Nephron (organoid): ENCODE measurements at regions not wholly inside any gene's neighbourhood (a gene's known extent, or its start where the extent isn't known, plus 50 kb on each side); places are given as distances from the start of the nearest gene placed in this dataset.

Source experiments
- H3K27ac Mint-ChIP-seq, 3 experiments: 2 replicates each; pipeline ENCODE4 v1.8.0; 2020; ENCODE audit warnings: mixed read lengths in 3 of 3, mild to moderate bottlenecking in 2 of 3, moderate library complexity in 1 of 3
- H3K27me3 Mint-ChIP-seq: 2 replicates; pipeline ENCODE4 v1.8.0; 2021; ENCODE audit warnings: low read depth, mild to moderate bottlenecking, moderate library complexity, mixed read lengths
- H3K36me3 Mint-ChIP-seq: 2 replicates; pipeline ENCODE4 v1.8.0; 2020; ENCODE audit warnings: low read depth, mixed read lengths
- H3K4me1 Mint-ChIP-seq: 2 replicates; pipeline ENCODE4 v1.8.0; 2020; ENCODE audit warnings: mixed read lengths
- H3K4me3 Mint-ChIP-seq, 3 experiments: 2 replicates each; pipeline ENCODE4 v1.8.0; 2020; ENCODE audit warnings: mild to moderate bottlenecking in 3 of 3, mixed read lengths in 3 of 3, moderate library complexity in 2 of 3
- H3K9me3 Mint-ChIP-seq: 2 replicates; pipeline ENCODE4 v1.8.0; 2020; ENCODE audit warnings: mixed read lengths
- CTCF ChIP-seq, 3 experiments: fragments of 200-600 bp; sonication (generic); IDR thresholded peaks; one replicate each; pipeline ENCODE4 v1.5.0; 2021; ENCODE audit warnings: antibody characterized with exemption in 3 of 3; ENCODE audit not compliant: unreplicated experiment in 3 of 3

DNA sequence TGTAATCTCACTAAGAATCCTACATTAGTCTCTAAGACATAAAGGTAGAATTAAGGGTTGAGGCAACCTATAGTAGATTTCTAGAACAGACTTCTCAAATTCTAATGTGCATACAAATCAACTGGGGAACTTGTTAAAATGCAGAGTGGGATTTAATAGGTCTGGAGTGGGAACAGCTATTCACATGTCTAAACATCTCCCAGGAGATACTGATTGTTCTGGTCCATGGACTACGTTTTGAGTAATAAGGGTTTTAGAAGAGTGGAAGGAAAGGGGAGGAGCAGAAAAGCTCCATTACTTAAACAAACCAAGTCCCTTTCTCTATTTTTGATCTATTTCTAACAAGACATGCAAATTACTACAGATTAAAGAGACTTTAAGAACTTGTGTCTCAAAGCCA lies 524.8 kb downstream of the TUSC7 start:
- no peak overlapping the region for H3K4me3 Mint-ChIP-seq
- no peaks in the 10 kb centered on the region for H3K4me1 Mint-ChIP-seq
- H3K36me3 Mint-ChIP-seq: no peaks in the 10 kb centered on the region
- no peaks in the 10 kb centered on the region for H3K27me3 Mint-ChIP-seq
- H3K9me3 Mint-ChIP-seq: peaks cover 2% of the 10 kb centered on the region
- TF ChIP-seq CTCF (IDR thresholded peaks at IDR 0.05; ENCODE audit: unreplicated experiment in 3 of 3): no peak
- no peak overlapping the region for H3K27ac Mint-ChIP-seq

- H3K4me3 Mint-ChIP-seq: no peak overlapping the region
- no peaks in the 10 kb centered on the region for H3K36me3 Mint-ChIP-seq
- no peak for TF ChIP-seq CTCF (IDR thresholded peaks at IDR 0.05; ENCODE audit: unreplicated experiment in 3 of 3)
- H3K27me3 Mint-ChIP-seq: no peaks in the 10 kb centered on the region
- peaks cover 2% of the 10 kb centered on the region for H3K9me3 Mint-ChIP-seq
- no peaks in the 10 kb centered on the region for H3K4me1 Mint-ChIP-seq
- no peak overlapping the region for H3K27ac Mint-ChIP-seq
Measured at GRCh38 chr3:117235304-117235703, 525.7 kb downstream of the TUSC7 start.

GRCh38 chr3:117238806-117239205 lies 529.2 kb downstream of the TUSC7 start:
- TF ChIP-seq CTCF (IDR thresholded peaks at IDR 0.05; ENCODE audit: unreplicated experiment in 3 of 3): no peak
- Mint-ChIP-seq H3K4me1 (no peaks in the 10 kb centered on the region), H3K36me3 (no peaks in the 10 kb centered on the region), H3K9me3 (peaks cover 2% of the 10 kb centered on the region), H3K27me3 (no peaks in the 10 kb centered on the region), H3K27ac (no peak overlapping the region), H3K4me3 (no peak overlapping the region)

DNA sequence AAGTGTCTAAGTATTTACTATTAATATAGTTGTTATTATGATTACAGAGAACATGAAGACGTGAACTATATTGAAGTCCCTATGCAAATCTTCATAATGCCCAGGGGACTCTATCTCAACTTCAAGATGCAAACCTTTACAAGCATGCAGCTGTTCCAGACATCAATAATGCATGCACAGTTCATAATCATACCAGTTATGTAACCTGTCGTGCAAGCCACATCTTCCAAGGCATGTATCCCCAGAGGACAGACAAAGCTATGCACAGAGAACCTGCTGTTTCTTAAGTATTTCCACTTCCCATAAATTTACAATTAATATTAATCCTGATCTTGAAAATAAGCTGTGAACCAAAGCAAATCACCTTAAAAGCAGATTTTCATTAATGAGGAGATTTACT lies 534.1 kb downstream of the TUSC7 start:
- no peak for TF ChIP-seq CTCF (IDR thresholded peaks at IDR 0.05; ENCODE audit: unreplicated experiment in 3 of 3)
- Mint-ChIP-seq H3K4me1 (no peaks in the 10 kb centered on the region), H3K9me3 (no peaks in the 10 kb centered on the region), H3K27me3 (no peaks in the 10 kb centered on the region), H3K4me3 (no peak overlapping the region), H3K36me3 (no peaks in the 10 kb centered on the region), H3K27ac (no peak overlapping the region)

- Mint-ChIP-seq H3K4me3 (no peak overlapping the region), H3K27me3 (no peaks in the 10 kb centered on the region), H3K36me3 (no peaks in the 10 kb centered on the region)
Measured at GRCh38 chr3:117246771-117247555, 537.4 kb downstream of the TUSC7 start.

More at GRCh38 chr3:117246771-117247555, 537.4 kb downstream of the TUSC7 start:
- TF ChIP-seq CTCF (IDR thresholded peaks at IDR 0.05; ENCODE audit: unreplicated experiment in 3 of 3): no peak
- H3K27ac Mint-ChIP-seq: no peak overlapping the region
- H3K4me1 Mint-ChIP-seq: no peaks in the 10 kb centered on the region
- H3K9me3 Mint-ChIP-seq: no peaks in the 10 kb centered on the region
